ENCODE measurements at regions not wholly inside any gene's neighbourhood (a gene's known extent, or its start where the extent isn't known, plus 50 kb on each side); places are given as distances from the start of the nearest gene placed in this dataset.

DNA sequence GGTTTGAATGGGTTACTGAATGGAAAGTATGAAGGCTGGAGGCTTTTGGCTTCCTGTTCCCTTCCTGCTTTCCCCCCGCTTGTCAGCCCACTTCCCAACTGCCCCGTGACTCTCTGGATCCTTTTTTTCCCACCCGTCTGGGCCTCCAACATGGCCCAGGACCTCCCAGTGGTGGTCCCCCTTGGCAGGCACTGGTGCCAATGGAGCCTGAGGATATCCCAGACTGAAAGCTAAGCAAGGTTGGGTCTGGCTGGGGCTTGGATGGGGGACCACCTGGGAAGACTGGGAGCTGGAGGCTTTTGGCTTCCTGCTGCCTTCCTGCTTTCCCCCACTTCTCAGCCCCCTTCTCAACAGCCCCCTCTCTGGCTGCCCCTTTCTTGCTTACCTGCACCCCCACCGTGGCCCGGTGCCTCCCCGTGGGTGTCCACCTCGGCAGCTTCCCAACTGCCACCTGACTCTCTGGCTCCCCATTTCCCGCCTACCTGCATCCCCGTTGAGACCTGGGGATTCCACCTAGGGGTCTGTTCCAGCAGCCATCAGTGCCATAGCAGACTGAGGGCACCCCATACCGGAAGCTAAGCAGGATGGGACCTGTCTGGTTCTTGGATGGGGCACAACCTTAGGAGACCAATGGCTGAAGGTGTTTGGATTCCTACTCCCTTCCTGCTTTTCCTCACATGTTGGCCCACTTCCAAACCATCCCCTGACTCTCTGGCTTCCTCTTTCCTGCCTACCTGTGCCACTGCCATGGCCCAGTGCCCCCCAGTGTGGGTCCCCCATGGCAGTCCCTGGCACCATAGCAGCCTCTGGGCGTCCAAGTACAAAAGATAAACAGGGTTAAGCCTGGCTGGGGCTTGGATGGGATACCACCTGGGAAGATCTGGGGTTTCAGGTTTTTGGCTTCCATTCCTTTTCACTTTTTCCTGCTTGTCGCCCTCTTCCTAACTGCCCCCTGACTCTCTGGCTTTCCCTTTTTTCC lies 2295.3 kb downstream of the TP53TG3F start:
- Histone ChIP-seq H3K4me3 (ENCODE audit: low read depth, low read length) (no peak overlapping the region), H3K27ac (ENCODE audit: extremely low read depth, low read depth, low read length) (no peak overlapping the region), H3K36me3 (ENCODE audit: control insufficient read depth in 2 of 2, insufficient read depth in 1 of 2, low read length in 2 of 2) (no peaks in the 10 kb centered on the region), H3K4me1 (ENCODE audit: control insufficient read depth, insufficient read depth, low read length) (no peaks in the 10 kb centered on the region), H3K9me3 (ENCODE audit: control insufficient read depth, insufficient read depth, low read depth, low read length) (no peaks in the 10 kb centered on the region)
- POLR2A ChIA-PET: no interaction called here
- TF ChIP-seq ZNF623 (tag by site-specific recombination; IDR thresholded peaks at IDR 0.05) (no peak), ZNF10 (tag by site-specific recombination; IDR thresholded peaks at IDR 0.05) (no peak), ZNF184 (tag by site-specific recombination; IDR thresholded peaks at IDR 0.05) (no peak)
- CTCF ChIA-PET: no interaction called here

DNA sequence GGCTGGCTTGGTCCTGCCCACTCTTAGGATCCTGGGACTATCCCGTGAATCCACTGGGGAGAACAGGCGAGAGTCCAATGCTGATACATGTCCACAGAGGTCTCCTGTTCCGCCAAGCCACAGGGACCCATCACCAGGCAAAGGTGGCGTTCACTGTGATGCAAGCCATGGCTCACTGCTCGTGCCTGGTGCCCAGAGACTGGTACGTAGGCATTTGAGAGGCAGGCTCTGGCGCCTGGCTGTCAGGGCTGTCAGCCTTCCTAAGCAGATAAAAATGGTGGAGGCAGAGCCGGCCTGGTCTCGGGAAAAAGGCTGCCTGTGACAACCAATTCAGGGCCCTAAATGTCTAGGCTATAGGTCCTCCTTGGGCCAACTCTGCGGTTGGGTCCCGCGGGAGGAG lies 2329.0 kb downstream of the TP53TG3F start:
- H3K9me3 ChIP-seq (ENCODE audit: control insufficient read depth, insufficient read depth, low read depth, low read length): no peaks in the 10 kb centered on the region
- CTCF ChIA-PET: no interaction called here

DNA sequence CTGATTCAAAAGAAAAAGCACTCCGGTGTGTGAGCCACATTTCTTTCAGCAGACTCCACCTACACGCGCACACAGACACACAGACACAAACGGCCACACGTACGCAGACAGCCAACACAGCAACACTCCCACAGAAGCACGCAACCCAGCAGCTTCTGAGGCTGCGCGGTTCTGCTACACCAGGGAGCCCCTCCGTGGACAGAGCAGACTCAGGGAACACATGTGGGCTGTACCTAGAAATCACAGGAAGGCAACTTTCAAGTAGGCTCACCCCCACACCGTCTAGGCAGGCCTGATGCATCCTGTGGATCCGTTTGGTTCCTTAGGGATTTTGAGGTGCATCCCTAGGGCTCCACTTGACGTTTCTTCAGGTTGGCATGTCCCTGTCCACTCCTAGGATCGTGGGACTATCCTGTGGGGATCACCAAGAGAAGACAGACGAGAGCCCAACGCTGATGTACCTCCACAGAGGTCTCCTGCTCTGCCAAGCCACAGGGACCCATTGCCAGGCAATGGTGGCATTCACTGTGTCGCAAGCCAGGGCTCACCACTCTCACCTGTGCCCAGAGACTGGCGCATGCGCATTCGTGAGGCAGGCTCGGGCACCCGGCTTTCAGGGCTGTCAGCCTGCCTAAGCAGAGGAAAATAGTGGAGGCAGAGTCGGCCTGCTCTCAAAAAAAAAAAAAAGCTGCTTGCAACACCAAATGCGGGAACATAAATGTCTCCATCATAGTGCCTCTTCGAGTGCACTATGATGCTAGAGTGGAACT lies 2333.3 kb downstream of the TP53TG3F start:
- H3K27ac ChIP-seq (ENCODE audit: extremely low read depth, low read depth, low read length): no peak overlapping the region
- CTCF ChIA-PET: interaction anchor here (0.6 kb wide), 1 partner anchor 27 kb away, joined by 3 read pairs; no protein-coding TSS in a partner anchor
- TF ChIP-seq ZNF341 (tag by site-specific recombination; IDR thresholded peaks at IDR 0.05; ENCODE audit: low read depth) (no peak), KLF10 (tag by site-specific recombination; IDR thresholded peaks at IDR 0.05) (no peak), ZNF121 (tag by site-specific recombination; IDR thresholded peaks at IDR 0.05) (no peak), ZNF140 (tag by site-specific recombination; IDR thresholded peaks at IDR 0.05) (no peak), ZNF555 (tag by site-specific recombination; conservative IDR thresholded peaks at IDR 0.05) (no peak), PRDM1 (tag by site-specific recombination; IDR thresholded peaks at IDR 0.05) (no peak), ZNF239 (tag by site-specific recombination; IDR thresholded peaks at IDR 0.05) (no peak)
- TF ChIP-seq, protein P1, sequence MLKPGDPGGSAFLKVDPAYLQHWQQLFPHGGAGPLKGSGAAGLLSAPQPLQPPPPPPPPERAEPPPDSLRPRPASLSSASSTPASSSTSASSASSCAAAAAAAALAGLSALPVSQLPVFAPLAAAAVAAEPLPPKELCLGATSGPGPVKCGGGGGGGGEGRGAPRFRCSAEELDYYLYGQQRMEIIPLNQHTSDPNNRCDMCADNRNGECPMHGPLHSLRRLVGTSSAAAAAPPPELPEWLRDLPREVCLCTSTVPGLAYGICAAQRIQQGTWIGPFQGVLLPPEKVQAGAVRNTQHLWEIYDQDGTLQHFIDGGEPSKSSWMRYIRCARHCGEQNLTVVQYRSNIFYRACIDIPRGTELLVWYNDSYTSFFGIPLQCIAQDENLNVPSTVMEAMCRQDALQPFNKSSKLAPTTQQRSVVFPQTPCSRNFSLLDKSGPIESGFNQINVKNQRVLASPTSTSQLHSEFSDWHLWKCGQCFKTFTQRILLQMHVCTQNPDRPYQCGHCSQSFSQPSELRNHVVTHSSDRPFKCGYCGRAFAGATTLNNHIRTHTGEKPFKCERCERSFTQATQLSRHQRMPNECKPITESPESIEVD (tag by site-specific recombination; IDR thresholded peaks at IDR 0.05): no peak

More for the DNA sequence above, 2329.0 kb downstream of the TP53TG3F start:
- no peak overlapping the region for H3K27ac ChIP-seq (ENCODE audit: extremely low read depth, low read depth, low read length)
- no peak overlapping the region for H3K4me3 ChIP-seq (ENCODE audit: low read depth, low read length)
- H3K36me3 ChIP-seq (ENCODE audit: control insufficient read depth in 2 of 2, insufficient read depth in 1 of 2, low read length in 2 of 2): no peaks in the 10 kb centered on the region
- no peaks in the 10 kb centered on the region for H3K4me1 ChIP-seq (ENCODE audit: control insufficient read depth, insufficient read depth, low read length)
- TF ChIP-seq ZNF146 (tag by site-specific recombination; IDR thresholded peaks at IDR 0.05): no peak
- no peak for TF ChIP-seq GLI4 (tag by site-specific recombination; IDR thresholded peaks at IDR 0.05)
- TF ChIP-seq ZNF791 (tag by site-specific recombination; IDR thresholded peaks at IDR 0.05): no peak
- TF ChIP-seq ZNF830 (tag by site-specific recombination; IDR thresholded peaks at IDR 0.05; ENCODE audit: low read depth): no peak
- no peak for TF ChIP-seq ZNF701 (tag by site-specific recombination; IDR thresholded peaks at IDR 0.05)
- TF ChIP-seq ZNF48 (tag by site-specific recombination; IDR thresholded peaks at IDR 0.05): no peak
- no peak for TF ChIP-seq KLF10 (tag by site-specific recombination; IDR thresholded peaks at IDR 0.05)
- TF ChIP-seq ZNF416 (tag by site-specific recombination; IDR thresholded peaks at IDR 0.05): no peak
- TF ChIP-seq ZNF768 (tag by site-specific recombination; IDR thresholded peaks at IDR 0.05): no peak
- TF ChIP-seq, protein P2, sequence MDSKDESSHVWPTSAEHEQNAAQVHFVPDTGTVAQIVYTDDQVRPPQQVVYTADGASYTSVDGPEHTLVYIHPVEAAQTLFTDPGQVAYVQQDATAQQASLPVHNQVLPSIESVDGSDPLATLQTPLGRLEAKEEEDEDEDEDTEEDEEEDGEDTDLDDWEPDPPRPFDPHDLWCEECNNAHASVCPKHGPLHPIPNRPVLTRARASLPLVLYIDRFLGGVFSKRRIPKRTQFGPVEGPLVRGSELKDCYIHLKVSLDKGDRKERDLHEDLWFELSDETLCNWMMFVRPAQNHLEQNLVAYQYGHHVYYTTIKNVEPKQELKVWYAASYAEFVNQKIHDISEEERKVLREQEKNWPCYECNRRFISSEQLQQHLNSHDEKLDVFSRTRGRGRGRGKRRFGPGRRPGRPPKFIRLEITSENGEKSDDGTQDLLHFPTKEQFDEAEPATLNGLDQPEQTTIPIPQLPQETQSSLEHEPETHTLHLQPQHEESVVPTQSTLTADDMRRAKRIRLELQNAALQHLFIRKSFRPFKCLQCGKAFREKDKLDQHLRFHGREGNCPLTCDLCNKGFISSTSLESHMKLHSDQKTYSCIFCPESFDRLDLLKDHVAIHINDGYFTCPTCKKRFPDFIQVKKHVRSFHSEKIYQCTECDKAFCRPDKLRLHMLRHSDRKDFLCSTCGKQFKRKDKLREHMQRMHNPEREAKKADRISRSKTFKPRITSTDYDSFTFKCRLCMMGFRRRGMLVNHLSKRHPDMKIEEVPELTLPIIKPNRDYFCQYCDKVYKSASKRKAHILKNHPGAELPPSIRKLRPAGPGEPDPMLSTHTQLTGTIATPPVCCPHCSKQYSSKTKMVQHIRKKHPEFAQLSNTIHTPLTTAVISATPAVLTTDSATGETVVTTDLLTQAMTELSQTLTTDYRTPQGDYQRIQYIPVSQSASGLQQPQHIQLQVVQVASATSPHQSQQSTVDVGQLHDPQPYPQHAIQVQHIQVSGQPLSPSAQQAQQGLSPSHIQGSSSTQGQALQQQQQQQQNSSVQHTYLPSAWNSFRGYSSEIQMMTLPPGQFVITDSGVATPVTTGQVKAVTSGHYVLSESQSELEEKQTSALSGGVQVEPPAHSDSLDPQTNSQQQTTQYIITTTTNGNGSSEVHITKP (tag by site-specific recombination; IDR thresholded peaks at IDR 0.05): no peak
- no peak for TF ChIP-seq ZNF37A (tag by site-specific recombination; IDR thresholded peaks at IDR 0.05)
- TF ChIP-seq SCRT1 (tag by site-specific recombination; IDR thresholded peaks at IDR 0.05; ENCODE audit: borderline replicate concordance): no peak
- TF ChIP-seq SALL2 (tag by site-specific recombination; IDR thresholded peaks at IDR 0.05; ENCODE audit: borderline replicate concordance): no peak
- TF ChIP-seq, protein P3, sequence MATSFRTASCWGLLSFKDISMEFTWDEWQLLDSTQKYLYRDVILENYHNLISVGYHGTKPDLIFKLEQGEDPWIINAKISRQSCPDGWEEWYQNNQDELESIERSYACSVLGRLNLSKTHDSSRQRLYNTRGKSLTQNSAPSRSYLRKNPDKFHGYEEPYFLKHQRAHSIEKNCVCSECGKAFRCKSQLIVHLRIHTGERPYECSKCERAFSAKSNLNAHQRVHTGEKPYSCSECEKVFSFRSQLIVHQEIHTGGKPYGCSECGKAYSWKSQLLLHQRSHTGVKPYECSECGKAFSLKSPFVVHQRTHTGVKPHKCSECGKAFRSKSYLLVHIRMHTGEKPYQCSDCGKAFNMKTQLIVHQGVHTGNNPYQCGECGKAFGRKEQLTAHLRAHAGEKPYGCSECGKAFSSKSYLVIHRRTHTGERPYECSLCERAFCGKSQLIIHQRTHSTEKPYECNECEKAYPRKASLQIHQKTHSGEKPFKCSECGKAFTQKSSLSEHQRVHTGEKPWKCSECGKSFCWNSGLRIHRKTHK (tag by site-specific recombination; IDR thresholded peaks at IDR 0.05): no peak
- TF ChIP-seq GLIS2 (tag by site-specific recombination; IDR thresholded peaks at IDR 0.05): no peak
- no peak for TF ChIP-seq ZBTB1 (tag by site-specific recombination; IDR thresholded peaks at IDR 0.05)
- TF ChIP-seq OVOL3 (tag by site-specific recombination; IDR thresholded peaks at IDR 0.05): no peak
- POLR2A ChIA-PET: no interaction called here

More for the DNA sequence above, 2333.3 kb downstream of the TP53TG3F start:
- Histone ChIP-seq H3K36me3 (ENCODE audit: control insufficient read depth in 2 of 2, insufficient read depth in 1 of 2, low read length in 2 of 2) (no peaks in the 10 kb centered on the region), H3K4me3 (ENCODE audit: low read depth, low read length) (no peak overlapping the region), H3K9me3 (ENCODE audit: control insufficient read depth, insufficient read depth, low read depth, low read length) (no peaks in the 10 kb centered on the region), H3K4me1 (ENCODE audit: control insufficient read depth, insufficient read depth, low read length) (no peaks in the 10 kb centered on the region)
- POLR2A ChIA-PET: no interaction called here
